ENCODE measurements at regions not wholly inside any gene's neighbourhood (a gene's known extent, or its start where the extent isn't known, plus 50 kb on each side); places are given as distances from the start of the nearest gene placed in this dataset.

DNA sequence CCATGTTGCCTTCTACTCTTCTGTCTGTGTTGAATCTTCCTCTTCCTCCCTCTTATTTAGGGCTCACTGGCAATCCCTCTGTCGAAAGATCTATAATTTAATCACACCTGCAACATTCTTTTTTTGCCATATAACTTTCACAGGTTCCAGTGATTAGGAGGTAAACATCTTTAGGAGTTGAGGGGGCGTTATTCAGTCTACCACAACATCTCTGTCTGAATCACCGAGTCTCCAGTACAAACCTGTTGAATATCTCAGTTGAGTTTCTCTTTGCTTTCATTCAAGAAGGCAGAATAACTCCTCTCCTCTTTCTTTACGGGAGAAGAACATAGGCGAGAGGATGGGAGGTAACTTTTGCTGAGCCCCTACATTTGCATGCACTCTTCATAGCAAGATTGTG lies 101.9 kb upstream of the CDC42BPA start:
- Histone ChIP-seq H2BK12ac (ENCODE audit: low read length in 2 of 2) (no peak overlapping the region), H4K8ac (ENCODE audit: low read length) (no peak overlapping the region), H2BK15ac (ENCODE audit: low read depth, poor library complexity, severe bottlenecking) (no peak overlapping the region), H3K27me3 (ENCODE audit: control insufficient read depth in 1 of 2, insufficient read depth in 1 of 2, low read length in 2 of 2) (no peaks in the 10 kb centered on the region), H2AFZ (ENCODE audit: low read depth, low read length) (no peak overlapping the region), H3K18ac (ENCODE audit: low read depth in 1 of 2, low read length in 2 of 2) (no peak overlapping the region), H3K9me3 (ENCODE audit: control insufficient read depth, low read length) (no peaks in the 10 kb centered on the region), H2BK5ac (ENCODE audit: low read depth, low read length, poor library complexity, severe bottlenecking) (no peak overlapping the region), H4K91ac (ENCODE audit: low read length) (no peak overlapping the region), H3K4me1 (ENCODE audit: control insufficient read depth, insufficient read depth, low read depth, low read length) (peaks cover 2% of the 10 kb centered on the region), H3K79me1 (replicated peaks; ENCODE audit: low read length, poor library complexity, severe bottlenecking) (no peaks in the 10 kb centered on the region), H3K4me3 (ENCODE audit: insufficient read depth in 1 of 2, low read depth in 1 of 2, low read length in 2 of 2) (no peak overlapping the region), H3K23ac (ENCODE audit: low read length in 2 of 2) (no peak overlapping the region), H3K9ac (ENCODE audit: low read length) (no peak overlapping the region), H3K14ac (ENCODE audit: low read length in 2 of 2) (no peak overlapping the region), H3K36me3 (ENCODE audit: control insufficient read depth in 1 of 2, insufficient read depth in 2 of 2, low read depth in 1 of 2, low read length in 2 of 2) (no peaks in the 10 kb centered on the region), H3K4me2 (ENCODE audit: low read length, poor library complexity, severe bottlenecking) (no peak overlapping the region), H3K4ac (ENCODE audit: low read depth in 1 of 2, low read length in 2 of 2) (no peak overlapping the region), H2AK5ac (ENCODE audit: low read length, severe bottlenecking) (no peak overlapping the region), H2BK120ac (ENCODE audit: low read depth, low read length) (no peak overlapping the region), H3K27ac (ENCODE audit: low read length, poor library complexity, severe bottlenecking) (no peak overlapping the region)
- WGBS, result 100% methylated on average over 5 of the region's 5 CpGs
- DNase-seq, result no peak

DNA sequence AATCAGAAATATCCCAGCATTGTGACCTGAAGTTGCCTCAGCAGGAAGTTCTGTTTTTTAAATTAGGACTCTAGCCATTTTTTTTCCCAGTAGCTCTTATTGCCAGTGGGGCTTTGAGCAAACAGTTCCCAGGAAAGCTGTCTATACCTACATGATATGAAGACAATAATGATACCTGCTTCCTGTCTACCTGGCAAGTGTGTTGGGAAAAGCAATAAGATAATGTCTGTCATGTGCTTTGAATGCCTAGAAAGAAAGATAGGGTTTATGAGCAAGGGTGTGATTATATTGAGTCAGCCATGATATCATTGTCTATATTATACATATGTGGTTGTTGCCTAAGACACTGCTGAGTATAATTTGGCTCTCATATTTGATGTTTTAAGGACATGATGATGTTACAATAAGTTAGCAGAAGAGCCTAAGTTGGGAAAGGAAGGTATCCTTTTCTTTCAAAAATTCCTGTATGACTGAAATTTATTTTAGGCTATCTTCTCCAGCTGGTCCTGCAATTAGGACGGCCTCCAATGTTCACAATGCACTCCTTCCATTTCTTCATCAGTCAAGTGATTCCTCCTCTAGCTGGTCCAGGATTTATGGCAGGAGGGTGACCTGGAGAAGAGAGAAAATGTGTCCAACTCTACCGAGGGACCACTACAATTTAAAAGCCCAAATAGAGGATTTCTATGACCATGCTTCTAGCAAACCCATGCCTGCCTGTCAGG lies 99.6 kb upstream of the CDC42BPA start:
- Histone ChIP-seq H3K14ac (ENCODE audit: low read length in 2 of 2) (no peak overlapping the region), H3K4me1 (ENCODE audit: control insufficient read depth, insufficient read depth, low read depth, low read length) (peaks cover 2% of the 10 kb centered on the region), H3K18ac (ENCODE audit: low read depth in 1 of 2, low read length in 2 of 2) (no peak overlapping the region), H3K4me3 (ENCODE audit: insufficient read depth in 1 of 2, low read depth in 1 of 2, low read length in 2 of 2) (no peak overlapping the region), H3K36me3 (ENCODE audit: control insufficient read depth in 1 of 2, insufficient read depth in 2 of 2, low read depth in 1 of 2, low read length in 2 of 2) (no peaks in the 10 kb centered on the region), H4K91ac (ENCODE audit: low read length) (no peak overlapping the region), H2BK120ac (ENCODE audit: low read depth, low read length) (no peak overlapping the region), H3K9me3 (ENCODE audit: control insufficient read depth, low read length) (no peaks in the 10 kb centered on the region), H2AK5ac (ENCODE audit: low read length, severe bottlenecking) (no peak overlapping the region), H2AFZ (ENCODE audit: low read depth, low read length) (no peak overlapping the region), H3K4ac (ENCODE audit: low read depth in 1 of 2, low read length in 2 of 2) (no peak overlapping the region), H2BK12ac (ENCODE audit: low read length in 2 of 2) (no peak overlapping the region), H3K27me3 (ENCODE audit: control insufficient read depth in 1 of 2, insufficient read depth in 1 of 2, low read length in 2 of 2) (no peaks in the 10 kb centered on the region), H2BK15ac (ENCODE audit: low read depth, poor library complexity, severe bottlenecking) (no peak overlapping the region), H3K4me2 (ENCODE audit: low read length, poor library complexity, severe bottlenecking) (no peak overlapping the region), H3K9ac (ENCODE audit: low read length) (no peak overlapping the region), H3K79me1 (replicated peaks; ENCODE audit: low read length, poor library complexity, severe bottlenecking) (no peaks in the 10 kb centered on the region), H3K27ac (ENCODE audit: low read length, poor library complexity, severe bottlenecking) (no peak overlapping the region), H2BK5ac (ENCODE audit: low read depth, low read length, poor library complexity, severe bottlenecking) (no peak overlapping the region), H4K8ac (ENCODE audit: low read length) (no peak overlapping the region), H3K23ac (ENCODE audit: low read length in 2 of 2) (no peak overlapping the region)
- no peak for DNase-seq
- 91% methylated on average over 2 of the region's 2 CpGs for WGBS

DNA sequence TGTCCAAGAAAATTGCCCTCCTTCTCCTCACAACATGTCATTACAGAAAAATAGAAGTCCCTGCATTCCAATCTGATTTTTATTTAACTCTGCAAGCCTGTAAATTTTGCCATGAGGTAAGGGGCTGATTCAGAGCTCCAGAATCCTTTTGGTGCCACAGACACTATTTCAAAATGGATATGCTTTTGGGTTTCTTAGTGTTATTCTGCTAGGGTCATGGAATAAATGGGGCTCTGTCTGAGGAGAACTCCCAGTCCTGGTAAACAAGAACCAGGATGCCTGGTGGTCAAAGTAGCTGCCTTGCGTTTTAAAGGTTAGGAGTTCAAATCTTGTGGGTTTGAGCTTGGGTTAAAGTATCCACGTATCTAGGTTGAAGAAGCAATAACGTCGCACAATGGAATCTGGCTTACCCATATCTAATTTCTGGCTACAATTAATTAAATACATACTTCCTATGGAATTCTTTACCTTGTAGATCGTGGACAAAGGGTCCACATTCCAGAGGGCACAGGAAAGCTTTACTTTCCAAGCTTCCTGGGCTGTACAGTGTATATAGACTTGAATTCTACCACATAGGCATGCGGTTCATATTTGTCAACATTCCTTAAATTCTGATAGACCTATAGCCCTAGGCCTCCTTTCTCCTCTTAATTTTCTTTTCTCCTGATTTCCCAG lies 98.0 kb upstream of the CDC42BPA start:
- 94% methylated on average over 6 of the region's 6 CpGs for WGBS
- Histone ChIP-seq H3K79me1 (replicated peaks; ENCODE audit: low read length, poor library complexity, severe bottlenecking) (no peaks in the 10 kb centered on the region), H2BK15ac (ENCODE audit: low read depth, poor library complexity, severe bottlenecking) (no peak overlapping the region), H4K91ac (ENCODE audit: low read length) (no peak overlapping the region), H3K4ac (ENCODE audit: low read depth in 1 of 2, low read length in 2 of 2) (no peak overlapping the region), H3K14ac (ENCODE audit: low read length in 2 of 2) (no peak overlapping the region), H2BK12ac (ENCODE audit: low read length in 2 of 2) (no peak overlapping the region), H2AK5ac (ENCODE audit: low read length, severe bottlenecking) (no peak overlapping the region), H2BK5ac (ENCODE audit: low read depth, low read length, poor library complexity, severe bottlenecking) (no peak overlapping the region), H3K18ac (ENCODE audit: low read depth in 1 of 2, low read length in 2 of 2) (no peak overlapping the region), H3K9ac (ENCODE audit: low read length) (no peak overlapping the region), H3K27me3 (ENCODE audit: control insufficient read depth in 1 of 2, insufficient read depth in 1 of 2, low read length in 2 of 2) (no peaks in the 10 kb centered on the region), H3K36me3 (ENCODE audit: control insufficient read depth in 1 of 2, insufficient read depth in 2 of 2, low read depth in 1 of 2, low read length in 2 of 2) (no peaks in the 10 kb centered on the region), H3K9me3 (ENCODE audit: control insufficient read depth, low read length) (no peaks in the 10 kb centered on the region), H2BK120ac (ENCODE audit: low read depth, low read length) (no peak overlapping the region), H3K4me1 (ENCODE audit: control insufficient read depth, insufficient read depth, low read depth, low read length) (peaks cover 2% of the 10 kb centered on the region), H4K8ac (ENCODE audit: low read length) (no peak overlapping the region), H3K4me2 (ENCODE audit: low read length, poor library complexity, severe bottlenecking) (no peak overlapping the region), H3K23ac (ENCODE audit: low read length in 2 of 2) (no peak overlapping the region), H3K4me3 (ENCODE audit: insufficient read depth in 1 of 2, low read depth in 1 of 2, low read length in 2 of 2) (no peak overlapping the region), H2AFZ (ENCODE audit: low read depth, low read length) (no peak overlapping the region), H3K27ac (ENCODE audit: low read length, poor library complexity, severe bottlenecking) (peak overlapping the region; percentile 31)
- peak; percentile 48 for DNase-seq

DNA sequence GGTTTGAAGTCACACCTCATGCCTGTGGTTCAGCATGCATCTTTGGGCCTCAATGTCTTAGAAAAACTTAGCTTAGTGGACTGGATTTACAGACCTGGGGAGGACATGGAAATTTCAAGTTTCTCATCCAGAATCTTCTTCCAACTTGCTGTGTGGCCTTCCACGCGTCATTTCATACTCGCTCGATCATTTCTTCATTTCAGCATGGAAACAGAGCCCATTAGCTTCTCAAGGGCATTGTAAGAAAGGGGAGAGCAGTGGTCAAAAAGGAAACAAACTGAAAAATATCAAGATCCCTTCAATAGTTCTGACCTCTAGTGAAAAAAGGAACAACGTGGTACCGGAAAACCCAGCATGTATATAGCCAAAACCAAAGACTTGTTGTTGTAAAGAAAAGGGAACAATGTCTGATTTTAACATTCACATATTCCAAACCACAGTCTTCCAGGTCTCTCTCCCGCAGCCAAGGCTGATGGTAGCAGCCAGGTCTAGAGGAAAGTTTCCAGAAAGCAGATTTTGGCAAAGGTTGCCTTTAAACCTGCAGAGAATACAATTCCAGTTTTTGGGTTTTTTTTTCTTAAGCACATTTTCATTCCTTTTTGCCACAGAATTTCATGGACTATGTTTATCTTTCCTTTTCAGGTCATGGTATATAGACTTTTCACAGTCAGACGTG lies 97.0 kb upstream of the CDC42BPA start:
- H3K79me1 ChIP-seq (replicated peaks; ENCODE audit: low read length, poor library complexity, severe bottlenecking), result no peaks in the 10 kb centered on the region
- no peak overlapping the region for H2BK120ac ChIP-seq (ENCODE audit: low read depth, low read length)
- no peaks in the 10 kb centered on the region for H3K4me1 ChIP-seq (ENCODE audit: control insufficient read depth, insufficient read depth, low read depth, low read length)
- no peak overlapping the region for H4K8ac ChIP-seq (ENCODE audit: low read length)
- no peaks in the 10 kb centered on the region for H3K27me3 ChIP-seq (ENCODE audit: control insufficient read depth in 1 of 2, insufficient read depth in 1 of 2, low read length in 2 of 2)
- H3K14ac ChIP-seq (ENCODE audit: low read length in 2 of 2), result no peak overlapping the region
- H3K27ac ChIP-seq (ENCODE audit: low read length, poor library complexity, severe bottlenecking), result no peak overlapping the region
- H2BK15ac ChIP-seq (ENCODE audit: low read depth, poor library complexity, severe bottlenecking), result no peak overlapping the region
- H3K9ac ChIP-seq (ENCODE audit: low read length), result no peak overlapping the region
- no peaks in the 10 kb centered on the region for H3K9me3 ChIP-seq (ENCODE audit: control insufficient read depth, low read length)
- H3K4me2 ChIP-seq (ENCODE audit: low read length, poor library complexity, severe bottlenecking), result no peak overlapping the region
- 74% methylated on average over 5 of the region's 8 CpGs for WGBS
- H4K91ac ChIP-seq (ENCODE audit: low read length), result no peak overlapping the region
- H3K4ac ChIP-seq (ENCODE audit: low read depth in 1 of 2, low read length in 2 of 2), result no peak overlapping the region
- no peak overlapping the region for H3K4me3 ChIP-seq (ENCODE audit: insufficient read depth in 1 of 2, low read depth in 1 of 2, low read length in 2 of 2)
- no peaks in the 10 kb centered on the region for H3K36me3 ChIP-seq (ENCODE audit: control insufficient read depth in 1 of 2, insufficient read depth in 2 of 2, low read depth in 1 of 2, low read length in 2 of 2)
- DNase-seq, result no peak
- H2AFZ ChIP-seq (ENCODE audit: low read depth, low read length), result no peak overlapping the region
- H2BK5ac ChIP-seq (ENCODE audit: low read depth, low read length, poor library complexity, severe bottlenecking), result no peak overlapping the region
- no peak overlapping the region for H3K18ac ChIP-seq (ENCODE audit: low read depth in 1 of 2, low read length in 2 of 2)
- H2BK12ac ChIP-seq (ENCODE audit: low read length in 2 of 2), result no peak overlapping the region
- no peak overlapping the region for H3K23ac ChIP-seq (ENCODE audit: low read length in 2 of 2)
- no peak overlapping the region for H2AK5ac ChIP-seq (ENCODE audit: low read length, severe bottlenecking)
